Keratinocyte (primary cell): ENCODE measurements at regions not wholly inside any gene's neighbourhood (a gene's known extent, or its start where the extent isn't known, plus 50 kb on each side); places are given as distances from the start of the nearest gene placed in this dataset.

Experiments
- DNase-seq: peaks from one replicate; pipeline ENCODE4 v3.0.0-alpha.2; 2011; ENCODE audit warnings: low read depth, missing footprints, low spot score
- FAIRE-seq: peaks from 2 replicates; lab custom pipeline; 2011; peaks lifted over from hg19 to GRCh38; lab: Jason Lieb, UNC
- H2AFZ ChIP-seq: 2 replicates; pipeline ENCODE4 v1.6.0; 2012; ENCODE audit warnings: low read length, control low read depth, inconsistent platforms; ENCODE audit not compliant: control insufficient read depth
- H3K27ac ChIP-seq: 2 replicates; pipeline ENCODE4 v1.5.1; 2011; ENCODE audit warnings: low read length; ENCODE audit not compliant: control insufficient read depth, insufficient read depth
- H3K27me3 ChIP-seq: 3 replicates; pipeline ENCODE4 v1.6.0; 2011; ENCODE audit warnings: low read length; ENCODE audit not compliant: control insufficient read depth, insufficient read depth; ENCODE audit errors: extremely low read depth
- H3K36me3 ChIP-seq, 2 experiments: 2 replicates in 1 of 2; 3 replicates in 1 of 2; pipeline ENCODE4 v1.5.1; 2011; ENCODE audit warnings: low read length in 2 of 2, mild to moderate bottlenecking in 1 of 2; ENCODE audit not compliant: control insufficient read depth in 2 of 2, insufficient read depth in 2 of 2; ENCODE audit errors: extremely low read depth in 1 of 2
- H3K4me1 ChIP-seq: 3 replicates; pipeline ENCODE4 v1.5.1; 2011; ENCODE audit warnings: low read length; ENCODE audit not compliant: control insufficient read depth, insufficient read depth; ENCODE audit errors: extremely low read depth
- H3K4me2 ChIP-seq: 3 replicates; pipeline ENCODE4 v1.6.0; 2011; ENCODE audit warnings: low read depth, low read length; ENCODE audit not compliant: control insufficient read depth, insufficient read depth; ENCODE audit errors: extremely low read depth
- H3K4me3 ChIP-seq, 3 experiments: fragments of 200-600 bp in 1 of 3; sonication (generic) in 1 of 3; 2 replicates in 2 of 3; 3 replicates in 1 of 3; pipeline ENCODE4 v1.5.1; 2011 to 2016; ENCODE audit warnings: low read length in 3 of 3, mild to moderate bottlenecking in 3 of 3, control low read depth in 2 of 3, inconsistent platforms in 1 of 3, low read depth in 1 of 3, mixed read lengths in 1 of 3, mixed run types in 1 of 3, moderate library complexity in 1 of 3; ENCODE audit not compliant: control insufficient read depth in 2 of 3, insufficient read depth in 2 of 3; ENCODE audit errors: extremely low read depth in 1 of 3
- H3K79me2 ChIP-seq: 2 replicates; pipeline ENCODE4 v1.6.0; 2012; ENCODE audit warnings: low read length; ENCODE audit not compliant: control insufficient read depth, insufficient read depth
- H3K9ac ChIP-seq: 3 replicates; pipeline ENCODE4 v1.6.0; 2011; ENCODE audit warnings: low read length; ENCODE audit not compliant: control insufficient read depth, insufficient read depth; ENCODE audit errors: extremely low read depth
- H3K9me1 ChIP-seq: 3 replicates; pipeline ENCODE4 v1.6.0; 2011; ENCODE audit warnings: low read length; ENCODE audit not compliant: control insufficient read depth, insufficient read depth; ENCODE audit errors: extremely low read depth
- H3K9me3 ChIP-seq: 2 replicates; pipeline ENCODE4 v1.5.1; 2012; ENCODE audit warnings: low read depth, low read length; ENCODE audit not compliant: control insufficient read depth
- H4K20me1 ChIP-seq: 3 replicates; pipeline ENCODE4 v1.6.0; 2011; ENCODE audit warnings: low read length; ENCODE audit not compliant: control insufficient read depth, insufficient read depth; ENCODE audit errors: extremely low read depth
- CTCF ChIP-seq, 3 experiments: IDR thresholded peaks in 1 of 3; conservative IDR thresholded peaks in 1 of 3; optimal IDR thresholded peaks in 1 of 3; 2 replicates in 2 of 3; 3 replicates in 1 of 3; pipeline versions ENCODE3 to v1.5.1; 2011; ENCODE audit warnings: low read length in 3 of 3, mild to moderate bottlenecking in 3 of 3, moderate library complexity in 2 of 3, control low read depth in 1 of 3, inconsistent platforms in 1 of 3; ENCODE audit not compliant: insufficient read depth in 2 of 3; ENCODE audit errors: extremely low read depth in 1 of 3
- EZH2 ChIP-seq: IDR thresholded peaks from one replicate; pipeline ENCODE4 v1.6.1; 2012; ENCODE audit warnings: inconsistent platforms, mild to moderate bottlenecking, low read length, moderate library complexity
- dilution Hi-C: fragments of 300-500 bp; cut with MboI; formaldehyde crosslinking; loops from one replicate; pipeline ENCODE4 v1.7.0; 2020; ENCODE audit warnings: low sequenced_read_pairs; ENCODE audit not compliant: extremely low pct_ligation_motif_present

- Histone ChIP-seq H3K4me3 (no peak overlapping the region), H3K9me1 (no peaks in the 10 kb centered on the region), H3K36me3 (no peaks in the 10 kb centered on the region), H3K79me2 (no peaks in the 10 kb centered on the region), H3K27ac (no peak overlapping the region), H3K9ac (no peak overlapping the region), H3K4me1 (peaks cover 8% of the 10 kb centered on the region), H3K27me3 (peaks cover 3% of the 10 kb centered on the region), H4K20me1 (no peaks in the 10 kb centered on the region), H3K4me2 (no peak overlapping the region), H2AFZ (no peak overlapping the region), H3K9me3 (no peaks in the 10 kb centered on the region)
- dilution Hi-C loops: no loop called here
- DNase-seq (no peak), FAIRE-seq (no peak)
- TF ChIP-seq EZH2 (no peak), CTCF (optimal IDR thresholded peaks at IDR 0.05 in 1 of 3, IDR thresholded peaks at IDR 0.05 in 1 of 3, conservative IDR thresholded peaks at IDR 0.05 in 1 of 3; ENCODE audit: extremely low read depth in 1 of 3, insufficient read depth in 2 of 3, low read length in 3 of 3) (no peak)
Measured at GRCh38 chr12:93054021-93054420, 124.9 kb upstream of the EEA1 start.

- FAIRE-seq: no peak
- Histone ChIP-seq H3K9me3 (no peaks in the 10 kb centered on the region), H3K9me1 (no peaks in the 10 kb centered on the region)
Measured at GRCh38 chr12:93055221-93055620, 126.1 kb upstream of the EEA1 start.

More at GRCh38 chr12:93055221-93055620, 126.1 kb upstream of the EEA1 start:
- peaks cover 4% of the 10 kb centered on the region for H3K27me3 ChIP-seq
- H3K4me2 ChIP-seq: no peak overlapping the region
- no peak overlapping the region for H3K27ac ChIP-seq
- H3K4me3 ChIP-seq: no peak overlapping the region
- dilution Hi-C loops: no loop called here
- no peak overlapping the region for H3K9ac ChIP-seq
- no peak for DNase-seq
- H3K4me1 ChIP-seq: peaks cover 6% of the 10 kb centered on the region
- H4K20me1 ChIP-seq: no peaks in the 10 kb centered on the region
- TF ChIP-seq CTCF (optimal IDR thresholded peaks at IDR 0.05 in 1 of 3, IDR thresholded peaks at IDR 0.05 in 1 of 3, conservative IDR thresholded peaks at IDR 0.05 in 1 of 3; ENCODE audit: extremely low read depth in 1 of 3, insufficient read depth in 2 of 3, low read length in 3 of 3) (no peak), EZH2 (no peak)
- no peaks in the 10 kb centered on the region for H3K36me3 ChIP-seq
- H2AFZ ChIP-seq: no peak overlapping the region
- no peaks in the 10 kb centered on the region for H3K79me2 ChIP-seq
